Neuron (in vitro differentiated cells): ENCODE measurements at regions not wholly inside any gene's neighbourhood (a gene's known extent, or its start where the extent isn't known, plus 50 kb on each side); places are given as distances from the start of the nearest gene placed in this dataset.

ENCODE experiments used
- H2AFZ ChIP-seq: one replicate; pipeline ENCODE4 v1.6.1; 2013; ENCODE audit warnings: low read depth, mild to moderate bottlenecking, inconsistent platforms, low read length, moderate library complexity
- H3K27me3 ChIP-seq: one replicate; pipeline ENCODE4 v1.6.1; 2013; ENCODE audit warnings: low read length; ENCODE audit not compliant: insufficient read depth
- H3K36me3 ChIP-seq: one replicate; pipeline ENCODE4 v1.6.1; 2013; ENCODE audit warnings: low read length; ENCODE audit not compliant: insufficient read depth
- H3K4me1 ChIP-seq: one replicate; pipeline ENCODE4 v1.6.1; 2013; ENCODE audit warnings: low read length; ENCODE audit not compliant: insufficient read depth
- H3K4me3 ChIP-seq: 2 replicates; pipeline ENCODE4 v1.5.1; 2013; ENCODE audit warnings: mild to moderate bottlenecking, low read length, moderate library complexity
- H3K9me3 ChIP-seq: one replicate; pipeline ENCODE4 v1.6.1; 2013; ENCODE audit warnings: low read length

DNA sequence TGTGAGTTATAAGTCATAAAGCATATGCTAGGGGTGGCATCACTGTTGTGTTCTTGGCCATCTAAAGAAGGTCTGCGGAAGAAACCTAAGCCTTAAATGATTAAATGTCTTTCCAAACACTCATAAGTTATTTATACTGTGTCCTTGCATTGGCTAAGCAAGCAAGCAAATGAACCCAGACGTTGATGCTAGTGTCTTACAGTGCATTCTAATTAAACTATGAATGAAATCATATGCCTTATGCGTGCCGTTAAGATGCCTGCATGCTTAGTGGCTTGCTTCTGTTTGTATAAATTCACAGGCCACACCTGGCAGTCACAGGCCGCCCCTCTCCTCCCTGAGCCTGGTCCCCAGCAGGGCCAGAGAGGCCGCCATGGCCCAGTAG lies 49.9 kb downstream of the RIN2 start:
- H3K36me3 ChIP-seq = peaks cover 29% of the 10 kb centered on the region
- peaks cover 13% of the 10 kb centered on the region for H3K9me3 ChIP-seq
- H3K4me1 ChIP-seq = no peaks in the 10 kb centered on the region
- no peaks in the 10 kb centered on the region for H3K27me3 ChIP-seq
- no peak overlapping the region for H3K4me3 ChIP-seq
- H2AFZ ChIP-seq = no peak overlapping the region

DNA sequence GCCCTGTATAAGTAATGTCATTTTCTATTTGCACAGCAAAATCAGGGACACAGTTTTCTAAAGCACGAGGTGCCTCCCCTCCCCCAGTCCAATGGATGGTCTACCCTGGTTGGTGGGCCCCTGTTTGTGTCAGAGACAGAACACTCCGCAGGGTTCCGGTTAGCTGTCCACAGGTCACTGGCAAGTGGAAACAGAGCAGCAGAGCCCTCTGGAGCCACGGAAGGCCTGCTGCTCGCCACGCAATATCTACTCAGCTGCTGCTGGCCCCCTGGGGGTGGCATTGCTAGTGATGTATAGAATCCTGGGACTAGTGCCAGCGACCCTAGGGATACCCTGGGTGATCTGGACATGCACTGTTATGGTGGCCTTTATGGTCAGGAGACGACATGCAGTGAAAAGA lies 50.4 kb downstream of the RIN2 start:
- Histone ChIP-seq H3K4me3 (no peak overlapping the region), H3K27me3 (no peaks in the 10 kb centered on the region), H3K4me1 (no peaks in the 10 kb centered on the region), H3K9me3 (peaks cover 13% of the 10 kb centered on the region), H3K36me3 (peaks cover 26% of the 10 kb centered on the region), H2AFZ (no peak overlapping the region)

GRCh38 chr20:19809505-19809904 lies 51.4 kb downstream of the RIN2 start:
- Histone ChIP-seq H3K36me3 (peaks cover 28% of the 10 kb centered on the region), H3K9me3 (peaks cover 13% of the 10 kb centered on the region), H3K4me1 (no peaks in the 10 kb centered on the region), H2AFZ (no peak overlapping the region), H3K27me3 (no peaks in the 10 kb centered on the region), H3K4me3 (no peak overlapping the region)

DNA sequence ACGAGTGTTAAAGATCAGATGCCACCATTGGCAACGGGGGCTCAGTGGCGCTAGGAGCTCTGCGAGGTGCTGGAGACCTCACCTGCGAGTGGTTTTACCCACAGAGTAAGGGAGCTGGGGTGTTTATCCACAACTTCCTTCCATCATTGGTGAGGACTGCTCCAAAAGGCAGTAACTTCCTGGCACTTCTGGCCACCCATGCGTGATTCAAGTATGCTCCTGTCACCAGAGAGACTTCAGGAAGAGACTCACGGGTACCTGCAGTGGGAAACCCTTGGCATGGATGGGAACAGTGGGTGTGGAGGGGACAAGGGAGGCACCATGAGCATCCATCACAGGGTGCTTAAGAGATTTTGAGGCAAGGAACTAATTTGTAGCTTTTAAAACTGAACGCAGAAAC lies 53.2 kb downstream of the RIN2 start:
- no peaks in the 10 kb centered on the region for H3K27me3 ChIP-seq
- H3K9me3 ChIP-seq = peaks cover 10% of the 10 kb centered on the region
- H3K4me1 ChIP-seq = peaks cover 1% of the 10 kb centered on the region
- H2AFZ ChIP-seq = no peak overlapping the region
- peaks cover 24% of the 10 kb centered on the region for H3K36me3 ChIP-seq
- H3K4me3 ChIP-seq = no peak overlapping the region

DNA sequence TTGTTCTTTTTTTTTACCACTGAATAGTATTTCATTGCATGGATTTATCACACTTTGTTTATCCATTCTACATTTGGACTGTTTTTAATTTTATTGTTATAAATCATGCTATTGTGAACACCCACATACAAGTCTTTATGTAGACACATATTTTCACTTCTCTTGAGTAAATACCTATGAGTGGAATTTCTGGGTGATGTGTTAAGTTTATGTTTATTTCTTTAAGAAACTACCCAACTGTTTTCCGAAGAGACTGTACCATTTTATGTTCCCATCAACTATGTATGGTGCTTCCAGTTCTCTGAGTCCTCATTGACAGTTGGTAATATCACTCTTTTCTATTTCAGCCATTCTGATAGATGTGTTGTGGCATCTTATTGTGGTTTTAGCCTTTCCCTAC lies 54.0 kb downstream of the RIN2 start:
- no peak overlapping the region for H2AFZ ChIP-seq
- H3K9me3 ChIP-seq = peaks cover 10% of the 10 kb centered on the region
- H3K36me3 ChIP-seq = peaks cover 24% of the 10 kb centered on the region
- no peak overlapping the region for H3K4me3 ChIP-seq
- H3K27me3 ChIP-seq = no peaks in the 10 kb centered on the region
- H3K4me1 ChIP-seq = peaks cover 1% of the 10 kb centered on the region

DNA sequence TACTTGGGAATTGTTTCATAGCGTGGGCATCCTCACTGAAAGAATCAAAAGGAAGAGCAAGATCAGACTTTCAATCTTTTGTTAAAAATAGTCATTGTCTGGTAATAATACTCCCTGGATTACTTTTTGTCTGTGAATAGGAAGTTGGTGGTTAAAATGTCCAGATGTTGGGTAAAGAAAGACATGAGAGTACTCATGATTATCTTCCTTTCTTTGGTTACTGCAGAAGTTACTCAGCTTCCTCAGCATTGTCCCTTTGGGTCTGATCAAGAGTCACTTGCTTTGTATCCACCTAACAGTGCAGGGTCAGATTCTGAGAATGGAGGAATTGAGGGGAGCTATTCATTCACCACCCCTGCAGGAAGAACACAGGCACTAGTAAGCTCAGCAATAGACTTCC lies 54.6 kb downstream of the RIN2 start:
- Histone ChIP-seq H3K4me1 (peaks cover 1% of the 10 kb centered on the region), H2AFZ (no peak overlapping the region), H3K9me3 (peaks cover 10% of the 10 kb centered on the region), H3K36me3 (peaks cover 20% of the 10 kb centered on the region), H3K4me3 (no peak overlapping the region), H3K27me3 (no peaks in the 10 kb centered on the region)

DNA sequence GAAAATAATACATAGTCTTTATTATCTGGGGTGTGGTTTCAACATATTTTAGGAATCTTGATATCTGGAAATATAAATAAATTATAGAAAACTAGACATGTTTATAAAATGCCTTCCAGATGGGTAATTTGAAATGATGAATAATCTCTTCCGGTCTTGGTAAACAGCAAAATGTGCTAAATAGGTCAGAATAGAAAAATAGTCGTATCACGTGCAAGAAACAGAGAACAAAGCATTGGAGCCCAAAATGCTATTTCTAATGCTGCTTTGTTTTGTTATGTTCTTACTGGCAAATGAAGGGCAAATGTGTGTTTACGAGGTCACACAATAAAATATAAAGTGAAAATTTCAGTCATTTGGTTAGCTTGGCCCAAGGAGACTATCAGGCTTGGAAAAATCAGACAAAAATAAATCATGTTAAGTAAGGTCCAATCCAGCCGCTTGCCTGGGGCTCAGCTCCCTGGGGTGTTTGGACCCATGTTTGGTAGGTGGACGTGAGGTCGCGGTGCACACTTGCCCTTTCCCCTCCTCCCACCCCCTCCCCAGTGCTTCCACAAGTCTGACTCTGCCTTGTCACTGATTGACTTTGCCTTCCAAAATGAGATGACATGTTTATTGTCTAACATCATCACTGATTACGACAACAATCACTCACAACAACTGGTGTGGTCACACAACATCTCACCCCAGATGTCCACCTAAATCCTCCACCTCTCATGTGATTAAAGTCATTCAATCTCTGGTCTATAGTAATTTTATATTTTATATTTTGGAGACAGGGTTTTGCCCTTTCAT lies 56.0 kb downstream of the RIN2 start:
- Histone ChIP-seq H3K36me3 (peaks cover 16% of the 10 kb centered on the region), H3K4me3 (no peak overlapping the region), H2AFZ (no peak overlapping the region), H3K9me3 (peaks cover 10% of the 10 kb centered on the region), H3K4me1 (peaks cover 1% of the 10 kb centered on the region), H3K27me3 (no peaks in the 10 kb centered on the region)

GRCh38 chr20:19815553-19815991 lies 57.5 kb downstream of the RIN2 start:
- no peaks in the 10 kb centered on the region for H3K27me3 ChIP-seq
- H3K4me1 ChIP-seq = peaks cover 1% of the 10 kb centered on the region
- H3K4me3 ChIP-seq = no peak overlapping the region
- H3K9me3 ChIP-seq = peaks cover 7% of the 10 kb centered on the region
- H2AFZ ChIP-seq = no peak overlapping the region
- peaks cover 9% of the 10 kb centered on the region for H3K36me3 ChIP-seq

- Histone ChIP-seq H3K9me3 (peaks cover 4% of the 10 kb centered on the region), H3K27me3 (no peaks in the 10 kb centered on the region), H2AFZ (no peak overlapping the region), H3K36me3 (peaks cover 9% of the 10 kb centered on the region), H3K4me3 (no peak overlapping the region), H3K4me1 (peaks cover 1% of the 10 kb centered on the region)
Observed at GRCh38 chr20:19816386-19816785, 58.3 kb downstream of the RIN2 start.

- H3K4me3 ChIP-seq = no peak overlapping the region
- H3K4me1 ChIP-seq = peaks cover 1% of the 10 kb centered on the region
- no peaks in the 10 kb centered on the region for H3K27me3 ChIP-seq
- no peak overlapping the region for H2AFZ ChIP-seq
- H3K9me3 ChIP-seq = peaks cover 4% of the 10 kb centered on the region
- peaks cover 9% of the 10 kb centered on the region for H3K36me3 ChIP-seq
Observed at GRCh38 chr20:19817017-19817416, 59.0 kb downstream of the RIN2 start.

DNA sequence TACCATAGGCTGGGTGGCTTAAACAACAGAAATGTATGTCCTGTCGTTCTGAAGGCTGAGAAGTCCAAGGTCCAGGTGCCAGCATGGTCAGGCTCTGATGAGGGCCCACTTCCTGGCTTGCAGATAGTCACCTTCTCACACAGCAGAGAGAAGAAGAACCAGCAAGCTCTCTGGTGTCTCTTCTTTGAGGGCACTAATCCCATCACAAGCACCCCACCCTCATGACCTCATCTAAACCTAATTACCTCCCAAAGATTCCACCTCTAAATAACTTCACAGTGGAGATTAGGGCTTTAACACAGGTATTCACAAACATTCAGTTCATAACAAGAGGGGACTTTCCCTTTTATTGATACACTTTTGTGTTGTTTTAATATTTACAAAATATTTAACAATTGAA lies 61.1 kb downstream of the RIN2 start:
- Histone ChIP-seq H3K9me3 (peaks cover 6% of the 10 kb centered on the region), H3K36me3 (peaks cover 10% of the 10 kb centered on the region), H3K4me3 (no peak overlapping the region), H3K27me3 (no peaks in the 10 kb centered on the region), H3K4me1 (peaks cover 1% of the 10 kb centered on the region), H2AFZ (no peak overlapping the region)

DNA sequence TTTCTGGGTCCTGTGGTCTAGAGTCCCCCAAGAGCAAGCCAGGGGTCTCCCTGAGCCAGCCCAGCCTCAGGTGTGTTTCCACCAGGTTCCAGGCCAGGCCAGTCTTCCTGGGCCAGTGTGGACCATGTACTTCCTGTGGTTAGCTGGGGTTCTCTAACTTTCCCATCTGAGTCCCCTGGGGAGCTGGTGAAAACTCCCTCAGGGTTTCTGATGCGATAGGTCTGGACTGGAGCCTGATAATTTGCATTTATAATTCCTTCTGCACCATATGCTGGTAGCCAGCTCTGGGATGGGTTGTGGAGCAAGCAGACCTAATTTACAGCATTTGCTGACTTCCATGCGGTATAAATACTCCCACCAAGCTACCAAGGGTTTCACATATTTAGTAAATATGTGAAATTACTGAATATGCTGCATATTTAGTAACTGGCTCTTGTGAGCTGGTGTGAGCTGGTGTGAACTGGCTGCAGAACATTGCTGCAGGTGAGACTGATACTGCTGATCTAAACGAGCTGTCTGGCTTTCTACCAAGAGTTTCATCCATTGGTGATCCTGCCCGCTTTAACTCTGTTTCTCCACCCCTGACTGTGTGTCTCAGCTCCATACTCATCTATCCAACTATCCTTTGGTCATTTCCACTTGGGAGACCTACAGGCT lies 62.6 kb downstream of the RIN2 start:
- H3K9me3 ChIP-seq = peaks cover 6% of the 10 kb centered on the region

GRCh38 chr20:19821606-19822005 lies 63.5 kb downstream of the RIN2 start:
- Histone ChIP-seq H3K27me3 (no peaks in the 10 kb centered on the region), H3K4me1 (no peaks in the 10 kb centered on the region), H3K4me3 (no peak overlapping the region), H3K9me3 (peaks cover 6% of the 10 kb centered on the region), H3K36me3 (peaks cover 7% of the 10 kb centered on the region), H2AFZ (no peak overlapping the region)

More for the DNA sequence above, 62.6 kb downstream of the RIN2 start:
- Histone ChIP-seq H3K4me1 (no peaks in the 10 kb centered on the region), H3K36me3 (peaks cover 7% of the 10 kb centered on the region), H3K4me3 (no peak overlapping the region), H3K27me3 (no peaks in the 10 kb centered on the region), H2AFZ (no peak overlapping the region)
